Mesendoderm (in vitro differentiated cells): ENCODE measurements at regions not wholly inside any gene's neighbourhood (a gene's known extent, or its start where the extent isn't known, plus 50 kb on each side); places are given as distances from the start of the nearest gene placed in this dataset.

Source experiments
- DNase-seq: peaks from one replicate; pipeline ENCODE4 v3.0.0; 2013
- H2AK5ac ChIP-seq: 2 replicates; pipeline ENCODE4 v1.6.1; 2013; ENCODE audit warnings: low read length, inconsistent platforms
- H2BK120ac ChIP-seq: 2 replicates; pipeline ENCODE4 v1.6.1; 2013; ENCODE audit warnings: low read depth, mild to moderate bottlenecking, low read length, moderate library complexity, mixed read lengths
- H2BK15ac ChIP-seq: replicated peaks from 2 replicates; pipeline ENCODE4 v1.6.1; 2013; ENCODE audit warnings: low read depth, mild to moderate bottlenecking, moderate library complexity
- H2BK5ac ChIP-seq: 2 replicates; pipeline ENCODE4 v1.6.1; 2013; ENCODE audit warnings: low read length, inconsistent platforms
- H3K18ac ChIP-seq: 2 replicates; pipeline ENCODE4 v1.6.1; 2013; ENCODE audit warnings: mild to moderate bottlenecking, low read length, mixed read lengths
- H3K23ac ChIP-seq: one replicate; pipeline ENCODE4 v1.6.1; 2013; ENCODE audit warnings: low read length
- H3K27ac ChIP-seq: 2 replicates; pipeline ENCODE4 v1.5.1; 2013; ENCODE audit warnings: low read depth, mild to moderate bottlenecking, inconsistent platforms, low read length, moderate library complexity
- H3K27me3 ChIP-seq: 2 replicates; pipeline ENCODE4 v1.6.1; 2013; ENCODE audit warnings: low read length, control low read depth, mild to moderate bottlenecking, inconsistent platforms; ENCODE audit not compliant: insufficient read depth, poor library complexity
- H3K36me3 ChIP-seq: 2 replicates; pipeline ENCODE4 v1.6.1; 2013; ENCODE audit warnings: low read length, inconsistent platforms; ENCODE audit not compliant: control insufficient read depth, insufficient read depth
- H3K4ac ChIP-seq: one replicate; pipeline ENCODE4 v1.6.1; 2013; ENCODE audit warnings: low read depth, mild to moderate bottlenecking, low read length, moderate library complexity
- H3K4me1 ChIP-seq: 2 replicates; pipeline ENCODE4 v1.6.1; 2013; ENCODE audit warnings: low read depth, low read length, inconsistent platforms; ENCODE audit not compliant: control insufficient read depth
- H3K4me2 ChIP-seq: 2 replicates; pipeline ENCODE4 v1.6.1; 2013; ENCODE audit warnings: low read length
- H3K4me3 ChIP-seq: 2 replicates; pipeline ENCODE4 v1.5.1; 2013; ENCODE audit warnings: mild to moderate bottlenecking, low read length
- H3K56ac ChIP-seq: one replicate; pipeline ENCODE4 v1.6.1; 2013; ENCODE audit warnings: low read length
- H3K79me1 ChIP-seq: 2 replicates; pipeline ENCODE4 v1.6.1; 2013; ENCODE audit warnings: low read length, inconsistent platforms
- H3K79me2 ChIP-seq: 2 replicates; pipeline ENCODE4 v1.6.1; 2013; ENCODE audit warnings: mild to moderate bottlenecking, low read length; ENCODE audit not compliant: control insufficient read depth, insufficient read depth
- H3K9ac ChIP-seq: 2 replicates; pipeline ENCODE4 v1.6.1; 2013; ENCODE audit warnings: low read length, inconsistent platforms
- H4K5ac ChIP-seq: one replicate; pipeline ENCODE4 v1.6.1; 2013; ENCODE audit warnings: low read length
- H4K8ac ChIP-seq: one replicate; pipeline ENCODE4 v1.6.1; 2013; ENCODE audit warnings: low read depth, mild to moderate bottlenecking, control low read depth, low read length, moderate library complexity
- WGBS: extraction: QIAGEN DNeasy Blood & Tissue Kit; methylation state at CpG from one replicate; pipeline ENCODE4 v1.1.7; 2013; ENCODE audit warnings: low lambda C conversion rate, missing lambda C conversion rate; ENCODE audit not compliant: insufficient coverage; ENCODE audit errors: extremely low coverage; 5-methylcytosine and 5-hydroxymethylcytosine counted together

DNA sequence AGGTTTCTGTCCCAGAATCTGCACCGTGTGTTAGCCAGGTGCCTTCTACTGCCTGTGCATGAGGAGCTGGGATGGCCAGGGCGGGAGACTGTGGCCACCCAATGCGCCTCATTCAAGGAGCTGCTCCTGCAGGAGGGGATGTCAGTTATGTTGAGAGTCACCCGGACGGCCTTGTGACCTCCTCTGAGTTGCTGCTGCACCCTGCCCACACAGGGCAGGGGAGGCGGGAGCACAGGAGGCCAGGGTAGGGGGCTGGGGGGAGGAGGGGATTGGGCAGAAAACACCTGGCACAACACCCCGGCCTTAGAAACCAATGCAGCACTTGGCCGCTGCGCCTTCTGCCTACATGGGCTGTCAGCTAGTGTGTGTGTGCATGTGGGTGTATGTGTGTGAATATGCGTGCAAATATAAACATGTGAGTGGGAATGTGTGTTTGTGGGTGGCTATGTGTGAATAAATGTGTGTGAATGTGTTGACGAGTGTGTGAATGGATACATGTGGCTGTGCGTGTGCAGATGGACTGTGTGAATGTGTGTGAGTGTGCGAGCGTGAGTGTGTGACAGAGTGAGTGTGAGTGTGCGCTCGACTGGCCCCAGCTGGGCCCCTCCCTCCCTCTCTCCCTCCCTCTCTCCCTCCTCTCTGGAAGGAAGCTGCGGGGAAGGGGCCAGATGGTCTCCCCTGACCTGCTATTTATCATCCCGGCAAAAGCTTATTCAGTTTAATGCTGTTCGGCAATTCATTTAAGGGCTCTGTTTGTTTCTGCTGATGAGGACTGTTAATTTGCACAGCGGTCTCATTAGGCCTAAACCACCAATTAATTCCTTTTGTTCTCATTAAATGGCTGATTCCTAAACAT is 106.9 kb downstream of the TLE3 start:
- Histone ChIP-seq H3K4me1 (no peaks in the 10 kb centered on the region), H3K79me1 (no peaks in the 10 kb centered on the region), H2AK5ac (no peak overlapping the region), H3K4me3 (no peak overlapping the region), H2BK120ac (no peak overlapping the region), H3K79me2 (no peaks in the 10 kb centered on the region), H3K18ac (no peak overlapping the region), H3K27ac (no peak overlapping the region), H3K4ac (no peak overlapping the region), H3K4me2 (no peak overlapping the region), H3K56ac (no peak overlapping the region), H4K5ac (no peak overlapping the region), H2BK5ac (no peak overlapping the region), H3K36me3 (no peaks in the 10 kb centered on the region), H2BK15ac (no peak overlapping the region), H3K9ac (no peak overlapping the region), H3K23ac (no peak overlapping the region), H4K8ac (no peak overlapping the region), H3K27me3 (no peaks in the 10 kb centered on the region)
- WGBS: 100% methylated on average over 3 of the region's 20 CpGs
- no peak for DNase-seq

DNA sequence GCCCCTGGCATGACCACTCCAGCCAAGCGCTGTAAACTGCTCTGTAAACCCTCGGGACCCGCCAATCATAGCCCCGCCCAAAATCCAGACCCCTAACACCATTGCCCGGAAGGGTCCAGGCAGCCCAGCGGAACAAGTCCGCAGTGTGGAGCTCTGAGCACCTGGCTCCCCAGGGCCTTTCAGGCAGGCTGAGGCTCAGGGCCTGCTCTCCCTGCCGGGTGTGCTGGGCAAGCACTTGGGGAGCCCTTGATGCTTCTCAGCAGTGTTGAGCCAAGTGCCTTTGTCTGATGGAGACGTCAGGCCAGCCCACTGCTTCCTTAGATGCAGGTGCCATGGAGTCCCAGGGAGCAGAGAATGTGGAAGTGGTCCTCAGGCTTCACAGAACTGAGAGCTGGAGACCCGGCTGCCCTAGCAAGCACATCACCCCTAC is 106.2 kb downstream of the TLE3 start:
- H3K27me3 ChIP-seq: no peaks in the 10 kb centered on the region
- no peak for DNase-seq
- no peak overlapping the region for H4K5ac ChIP-seq
- no peak overlapping the region for H2BK5ac ChIP-seq
- H3K4me3 ChIP-seq: no peak overlapping the region
- H4K8ac ChIP-seq: no peak overlapping the region
- H3K4me2 ChIP-seq: no peak overlapping the region
- H3K79me1 ChIP-seq: no peaks in the 10 kb centered on the region
- no peak overlapping the region for H3K56ac ChIP-seq
- H3K18ac ChIP-seq: no peak overlapping the region
- H2BK120ac ChIP-seq: no peak overlapping the region
- no peak overlapping the region for H3K27ac ChIP-seq
- no peaks in the 10 kb centered on the region for H3K36me3 ChIP-seq
- H3K79me2 ChIP-seq: no peaks in the 10 kb centered on the region
- no peak overlapping the region for H3K4ac ChIP-seq
- no peak overlapping the region for H2BK15ac ChIP-seq
- no peak overlapping the region for H2AK5ac ChIP-seq
- no peak overlapping the region for H3K23ac ChIP-seq
- no peaks in the 10 kb centered on the region for H3K4me1 ChIP-seq
- no CpG with 5 or more reads among the region's 10 CpGs for WGBS
- H3K9ac ChIP-seq: no peak overlapping the region

DNA sequence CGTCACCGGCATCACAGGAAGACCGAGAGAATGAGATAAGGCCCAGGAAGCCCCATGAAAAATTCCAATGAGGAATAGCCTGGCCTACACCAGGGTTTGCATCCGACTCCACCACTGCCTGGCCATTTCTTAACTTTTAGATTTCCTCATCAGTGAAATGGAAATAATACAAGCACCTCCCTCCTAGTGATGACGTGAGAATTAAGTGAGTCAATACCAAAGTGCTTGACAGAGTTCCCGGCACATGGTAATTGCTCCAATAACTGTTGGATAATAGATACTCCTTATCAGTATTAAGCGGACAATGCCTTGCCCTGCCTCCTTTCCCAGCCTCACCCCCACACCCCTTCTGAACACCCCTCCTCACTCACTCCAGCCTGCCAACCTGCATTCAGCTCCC is 105.4 kb downstream of the TLE3 start:
- Histone ChIP-seq H3K4ac (no peak overlapping the region), H2AK5ac (no peak overlapping the region), H3K56ac (no peak overlapping the region), H4K5ac (no peak overlapping the region), H3K79me1 (no peaks in the 10 kb centered on the region), H2BK120ac (no peak overlapping the region), H3K9ac (no peak overlapping the region), H4K8ac (no peak overlapping the region), H3K4me2 (no peak overlapping the region), H3K4me3 (no peak overlapping the region), H3K79me2 (no peaks in the 10 kb centered on the region), H3K27me3 (no peaks in the 10 kb centered on the region), H3K4me1 (no peaks in the 10 kb centered on the region), H3K36me3 (no peaks in the 10 kb centered on the region), H2BK15ac (no peak overlapping the region), H3K18ac (no peak overlapping the region), H3K27ac (no peak overlapping the region), H3K23ac (no peak overlapping the region), H2BK5ac (no peak overlapping the region)
- WGBS: no CpG with 5 or more reads among the region's 7 CpGs
- DNase-seq: no peak

DNA sequence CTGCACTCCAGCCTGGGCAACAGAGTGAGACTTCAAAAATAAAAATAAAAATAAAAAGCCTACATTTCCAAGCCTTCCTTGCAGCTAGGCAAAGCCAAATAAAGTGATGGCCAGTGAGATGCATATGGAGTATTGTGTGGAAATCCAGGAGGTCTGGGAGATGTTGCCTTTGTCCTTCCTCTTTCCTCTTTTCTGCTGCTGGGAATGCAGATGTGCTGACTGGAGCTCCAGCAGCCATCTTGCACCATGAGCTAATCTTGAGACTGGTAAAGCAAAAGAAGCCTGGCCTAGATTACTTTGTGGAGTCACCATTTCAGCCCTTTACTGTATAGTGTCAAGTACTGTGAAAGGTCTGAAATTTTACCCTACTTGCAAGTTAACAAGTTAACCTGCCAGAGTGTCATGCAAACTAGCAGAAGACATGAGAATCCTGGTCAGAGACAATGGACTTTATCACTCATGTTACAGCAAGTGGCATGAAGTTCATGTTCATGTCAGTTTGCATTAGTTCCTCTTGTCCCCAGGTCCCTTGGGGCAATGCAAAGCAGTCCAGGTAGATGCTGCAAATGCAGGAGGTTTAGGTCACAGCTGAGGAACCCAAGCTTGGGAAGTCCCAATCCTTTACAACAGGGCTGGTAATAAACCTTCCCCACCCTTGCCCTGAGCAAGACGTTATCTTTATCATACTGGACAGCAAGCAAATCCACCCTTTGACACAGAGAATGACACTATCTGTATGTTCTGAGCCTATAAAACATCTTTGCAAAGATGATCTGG is 103.1 kb downstream of the TLE3 start:
- Histone ChIP-seq H2AK5ac (no peak overlapping the region), H3K4me1 (no peaks in the 10 kb centered on the region), H3K27me3 (no peaks in the 10 kb centered on the region), H2BK15ac (no peak overlapping the region), H3K79me2 (no peaks in the 10 kb centered on the region), H3K79me1 (no peaks in the 10 kb centered on the region), H2BK5ac (no peak overlapping the region), H3K18ac (no peak overlapping the region), H3K9ac (no peak overlapping the region), H3K56ac (no peak overlapping the region), H4K8ac (no peak overlapping the region), H3K4ac (no peak overlapping the region), H3K27ac (no peak overlapping the region), H2BK120ac (no peak overlapping the region), H3K23ac (no peak overlapping the region), H3K4me3 (no peak overlapping the region), H3K36me3 (no peaks in the 10 kb centered on the region), H4K5ac (no peak overlapping the region), H3K4me2 (no peak overlapping the region)
- WGBS: no CpG with 5 or more reads among the region's 1 CpG
- DNase-seq: no peak

DNA sequence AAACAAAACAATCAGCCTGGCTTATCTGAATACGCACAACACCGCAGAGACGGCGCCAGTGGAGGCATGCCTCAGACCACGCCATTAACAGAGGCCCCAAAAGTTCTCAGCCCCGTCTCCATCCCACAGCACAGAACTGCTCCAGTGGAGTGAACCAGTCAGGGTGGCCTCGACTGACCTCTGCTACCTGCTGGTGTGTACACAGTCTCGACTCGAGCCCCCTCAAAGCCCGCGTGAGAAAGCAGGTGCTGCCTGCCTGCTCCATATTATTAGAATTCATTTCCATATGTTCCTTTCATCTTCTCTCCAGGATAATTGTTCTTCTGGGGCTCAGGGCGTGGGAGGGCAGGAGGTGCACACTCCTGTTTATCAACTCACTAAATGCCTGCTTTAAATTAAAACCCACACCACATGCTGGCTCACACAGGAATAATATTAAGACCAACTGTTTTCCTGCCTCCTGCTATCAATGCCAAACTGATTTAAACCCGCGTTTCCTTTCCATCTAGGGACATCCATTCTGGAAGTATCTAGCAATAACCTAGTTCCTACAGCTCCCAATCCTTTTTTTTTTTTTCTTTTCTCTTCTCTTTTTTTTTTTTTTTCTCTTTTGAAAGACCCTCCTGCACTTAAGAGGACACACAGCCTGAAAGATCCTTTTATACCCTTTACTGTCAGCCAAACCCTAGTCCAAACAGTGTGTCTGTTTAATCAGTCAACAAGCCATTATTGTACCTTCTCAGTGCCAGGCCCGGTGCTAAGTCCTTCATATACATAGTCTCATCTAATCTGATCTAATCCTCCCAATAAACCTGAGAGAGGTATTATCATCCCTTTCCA is 101.2 kb downstream of the TLE3 start:
- Histone ChIP-seq H3K27me3 (no peaks in the 10 kb centered on the region), H2BK5ac (no peak overlapping the region), H4K5ac (no peak overlapping the region), H3K79me1 (no peaks in the 10 kb centered on the region), H3K9ac (no peak overlapping the region), H3K18ac (no peak overlapping the region), H3K4me3 (no peak overlapping the region), H3K4me2 (no peak overlapping the region), H3K23ac (no peak overlapping the region), H2BK15ac (no peak overlapping the region), H2BK120ac (no peak overlapping the region), H3K36me3 (no peaks in the 10 kb centered on the region), H3K4ac (no peak overlapping the region), H4K8ac (no peak overlapping the region), H2AK5ac (no peak overlapping the region), H3K79me2 (no peaks in the 10 kb centered on the region), H3K4me1 (no peaks in the 10 kb centered on the region), H3K56ac (no peak overlapping the region), H3K27ac (no peak overlapping the region)
- DNase-seq: no peak
- WGBS: no CpG with 5 or more reads among the region's 15 CpGs
